GM19035 (cell line): ENCODE measurements at regions not wholly inside any gene's neighbourhood (a gene's known extent, or its start where the extent isn't known, plus 50 kb on each side); places are given as distances from the start of the nearest gene placed in this dataset.
"Not testable (repeated sequence)": the region's sequence is repeated elsewhere in the genome, so short reads cannot be mapped to it uniquely, and the experiment has no call there.

ENCODE experiments used
- ATAC-seq: cut with Tn5 transposase; IDR thresholded peaks from one replicate; pipeline ENCODE4 v1.9.1; 2021; ENCODE audit not compliant: unreplicated experiment

DNA sequence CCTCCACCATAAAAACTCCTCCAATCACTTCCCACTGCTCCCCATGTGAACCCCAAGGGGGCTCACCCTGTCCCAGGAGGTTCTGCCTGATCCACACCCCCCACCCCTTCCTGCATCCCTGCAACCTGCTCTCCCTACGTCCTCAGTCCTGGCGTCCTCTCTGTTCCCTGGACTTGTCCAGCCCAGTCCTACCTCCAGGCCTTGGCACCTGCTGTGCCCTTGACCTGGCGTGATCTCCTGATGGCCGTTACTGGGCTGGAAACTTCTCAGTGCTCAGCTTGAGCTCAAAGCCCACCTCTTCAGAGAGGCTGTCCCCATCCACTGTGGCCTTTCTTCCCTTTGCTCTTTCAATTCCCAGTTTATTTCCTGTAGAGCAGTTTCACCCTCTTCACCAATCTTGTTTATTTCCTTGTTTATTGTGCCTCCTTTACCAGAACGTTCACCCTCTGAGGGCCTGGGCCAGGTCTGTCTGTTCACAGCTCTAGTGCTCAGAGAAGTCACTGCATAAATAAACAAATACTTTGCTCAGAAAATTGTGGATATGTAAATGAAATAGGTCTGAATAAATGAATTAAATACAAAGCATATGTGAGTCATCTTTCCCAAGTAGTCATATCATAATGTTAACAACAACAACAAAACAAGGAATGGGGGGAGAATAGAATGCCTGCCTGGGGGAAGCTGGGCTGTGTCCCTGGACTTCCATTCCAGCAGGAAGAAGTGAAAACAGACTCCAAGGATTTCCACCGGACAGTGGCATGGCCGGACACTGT is 175.7 kb upstream of the SULF2 start:
- ATAC-seq: no peak

- ATAC-seq: no peak
Measured at GRCh38 chr20:47960277-47960676, 175.0 kb upstream of the SULF2 start.

GRCh38 chr20:47957989-47958801 is 172.9 kb upstream of the SULF2 start:
- ATAC-seq: not testable (repeated sequence)

GRCh38 chr20:47957135-47957534 is 171.9 kb upstream of the SULF2 start:
- ATAC-seq: no peak

DNA sequence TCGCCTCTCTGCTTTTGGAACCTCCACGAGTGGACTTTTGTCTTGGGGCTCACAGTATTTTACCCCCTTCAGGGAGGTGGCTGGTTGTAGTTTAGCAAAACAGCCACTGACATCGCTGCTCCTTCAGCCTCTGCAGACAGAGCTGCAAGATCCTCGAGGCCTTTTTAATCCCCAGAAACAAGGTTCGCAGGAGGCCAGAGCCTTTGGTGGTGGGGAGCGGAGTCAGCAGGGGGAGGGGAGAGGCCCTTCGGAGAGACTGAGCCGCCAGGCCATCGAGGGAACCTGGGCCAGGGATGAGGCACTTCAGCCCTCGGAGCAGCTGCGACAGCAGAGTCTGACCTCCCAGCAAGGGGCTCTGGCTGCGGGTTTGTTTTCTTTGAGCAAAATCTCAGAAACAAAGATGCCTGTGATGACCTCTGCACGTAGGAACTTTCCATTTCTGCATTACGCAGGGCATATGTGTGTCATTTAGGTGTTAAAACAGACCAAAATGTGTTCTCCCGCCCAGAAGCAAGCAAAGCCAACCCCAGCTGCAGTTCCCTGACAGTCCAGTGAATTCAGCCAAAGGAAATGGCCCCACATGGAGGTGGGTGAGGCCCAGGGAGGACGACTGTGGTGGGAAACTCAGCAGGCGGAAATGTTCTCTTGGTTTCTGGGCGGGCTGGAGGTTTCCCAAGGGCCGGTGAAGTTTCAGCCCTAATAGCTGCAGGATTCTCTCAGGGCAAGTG is 171.2 kb upstream of the SULF2 start:
- ATAC-seq: no peak

- no peak for ATAC-seq
Measured at GRCh38 chr20:47953471-47953870, 168.2 kb upstream of the SULF2 start.

GRCh38 chr20:47952023-47952564 is 166.8 kb upstream of the SULF2 start:
- ATAC-seq: no peak

- ATAC-seq: no peak
Measured at GRCh38 chr20:47951521-47951971, 166.3 kb upstream of the SULF2 start.

DNA sequence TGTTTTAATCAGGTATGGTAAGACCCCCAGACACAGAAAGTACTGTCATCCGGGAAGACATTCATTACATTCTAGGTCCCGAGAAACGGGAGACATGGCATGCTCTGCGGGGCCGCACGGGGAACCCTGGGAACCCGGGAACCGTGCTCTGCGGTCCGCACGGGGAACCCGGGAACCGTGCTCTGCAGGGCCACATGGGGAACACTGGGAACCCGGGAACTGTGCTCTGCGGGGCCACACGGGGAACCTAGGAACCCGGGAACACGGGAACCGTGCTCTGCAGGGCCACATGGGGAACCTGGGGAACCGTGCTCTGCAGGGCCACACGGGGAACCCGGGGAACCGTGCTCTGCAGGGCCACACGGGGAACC is 165.6 kb upstream of the SULF2 start:
- ATAC-seq: no peak

GRCh38 chr20:47950124-47950912 is 165.0 kb upstream of the SULF2 start:
- no peak for ATAC-seq

DNA sequence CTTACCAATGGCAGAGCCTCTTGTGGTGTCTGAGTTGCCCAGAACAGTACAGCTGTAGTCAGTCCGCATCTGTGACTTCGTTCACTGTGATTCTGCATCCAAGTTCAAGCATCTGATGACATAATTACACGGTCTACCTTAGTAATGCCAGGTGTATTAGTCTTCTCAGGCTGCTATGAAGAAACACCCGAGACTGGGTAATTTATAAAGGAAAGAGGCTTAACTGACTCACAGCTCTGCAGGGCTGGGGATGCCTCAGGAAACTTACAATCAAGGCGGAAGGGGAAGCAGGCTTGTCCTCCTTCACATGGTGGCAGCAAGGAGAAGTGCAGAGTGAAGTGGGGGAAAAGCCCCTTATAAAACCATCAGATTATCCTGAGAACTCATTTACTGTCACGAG is 163.9 kb upstream of the SULF2 start:
- no peak for ATAC-seq

GRCh38 chr20:47944682-47945081 is 159.4 kb upstream of the SULF2 start:
- ATAC-seq: no peak

GRCh38 chr20:47941869-47942268 is 156.6 kb upstream of the SULF2 start:
- no peak for ATAC-seq

- no peak for ATAC-seq
Measured at GRCh38 chr20:47940101-47940813, 155.0 kb upstream of the SULF2 start.

DNA sequence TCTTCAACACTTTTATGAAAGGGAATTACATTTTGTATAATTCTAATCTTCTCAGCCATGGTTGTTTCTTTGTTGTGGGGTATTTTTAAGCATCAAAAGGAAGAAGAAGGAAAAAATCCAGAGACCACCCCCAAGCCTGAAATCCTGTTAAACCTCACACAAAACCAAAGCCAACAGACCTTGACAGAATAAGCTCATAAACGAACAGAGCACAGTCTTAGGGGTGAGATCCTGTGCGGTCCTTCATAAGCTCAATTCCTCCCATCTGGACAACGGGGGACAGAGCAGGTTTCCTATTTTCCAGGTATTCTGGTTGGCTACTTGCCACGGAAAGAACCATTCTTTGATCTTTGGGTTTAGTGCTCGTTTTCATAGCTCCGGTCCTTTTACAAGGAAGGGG is 151.3 kb upstream of the SULF2 start:
- no peak for ATAC-seq

- ATAC-seq: no peak
Measured at GRCh38 chr20:47934761-47935160, 149.5 kb upstream of the SULF2 start.

GRCh38 chr20:47931443-47931842 is 146.2 kb upstream of the SULF2 start:
- ATAC-seq: no peak

DNA sequence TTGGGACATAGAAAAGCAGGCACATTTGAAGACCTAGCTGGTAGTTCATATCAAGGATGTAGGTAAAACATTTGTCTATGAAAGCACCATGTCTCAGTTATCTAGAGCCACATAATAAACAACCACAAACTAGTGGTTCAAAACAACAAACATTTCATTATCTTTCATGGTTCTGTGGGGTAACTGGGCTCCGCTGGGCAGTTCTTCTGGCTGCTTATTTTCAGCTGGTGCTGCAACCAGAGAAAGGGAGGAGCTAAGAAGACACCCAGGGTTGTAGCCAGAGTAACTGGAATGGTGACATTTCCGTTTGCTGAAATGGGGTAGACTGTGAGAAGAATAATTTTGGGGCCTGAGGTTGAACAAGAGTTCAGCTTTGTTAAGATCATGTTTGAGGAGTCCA is 145.7 kb upstream of the SULF2 start:
- ATAC-seq: no peak

DNA sequence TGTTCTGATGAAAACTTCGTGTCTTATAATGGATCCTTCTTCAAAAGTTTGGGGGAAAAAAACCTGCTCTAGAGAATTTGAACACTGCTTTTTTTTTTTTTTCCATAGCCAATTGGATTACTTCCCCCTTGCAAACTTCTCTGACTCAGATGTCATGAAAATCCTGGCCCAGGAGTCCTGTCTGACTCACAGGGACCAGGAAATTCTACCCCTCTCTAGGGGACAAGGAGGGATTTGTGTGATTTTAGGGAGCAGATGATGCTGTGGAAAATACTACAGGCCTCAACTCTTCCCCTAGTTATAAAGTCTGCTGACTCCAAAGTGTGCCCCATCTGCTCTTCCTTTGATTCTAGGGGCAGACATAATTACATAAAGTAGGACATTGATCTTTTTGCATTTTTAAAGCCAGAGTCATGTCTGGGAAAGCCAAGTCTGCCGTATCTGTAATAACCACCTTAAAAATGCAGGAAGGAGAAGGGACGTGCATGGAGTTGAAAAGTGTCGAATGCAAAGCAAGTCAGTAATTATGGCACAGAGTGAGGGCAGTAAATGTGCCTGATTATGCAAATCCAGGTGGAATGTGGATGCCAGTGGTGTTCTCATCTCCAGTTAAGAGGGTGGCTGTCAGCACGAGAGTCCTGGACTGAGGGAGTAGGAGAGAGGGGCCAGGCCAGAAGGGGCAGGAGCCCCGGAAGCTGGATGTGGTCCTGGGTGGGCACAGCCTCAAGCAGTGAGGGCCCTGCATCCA is 144.3 kb upstream of the SULF2 start:
- no peak for ATAC-seq
